Erythroblast (primary cell): ENCODE measurements at regions not wholly inside any gene's neighbourhood (a gene's known extent, or its start where the extent isn't known, plus 50 kb on each side); places are given as distances from the start of the nearest gene placed in this dataset.

Experiments used
- GATA1 ChIP-seq: IDR thresholded peaks from 2 replicates; pipeline ENCODE4 v1.6.1; 2011; ENCODE audit warnings: low read depth, mild to moderate bottlenecking, control low read depth, low read length, moderate library complexity
- POLR2A ChIP-seq: IDR thresholded peaks from 2 replicates; pipeline ENCODE4 v1.6.1; 2011; ENCODE audit warnings: mild to moderate bottlenecking, low read length

- no peak for TF ChIP-seq POLR2A
- no peak for TF ChIP-seq GATA1
Observed at GRCh38 chr17:73953206-73954033, 250.1 kb upstream of the RPL38 start.
